ENCODE measurements at regions not wholly inside any gene's neighbourhood (a gene's known extent, or its start where the extent isn't known, plus 50 kb on each side); places are given as distances from the start of the nearest gene placed in this dataset.

GRCh38 chr6:54646951-54647664 lies 199.5 kb upstream of the FAM83B start:
- no peaks in the 10 kb centered on the region for H3K36me3 ChIP-seq (ENCODE audit: insufficient read depth, low read depth, low read length)
- no peak overlapping the region for H3K9ac ChIP-seq (ENCODE audit: low read depth, low read length)
- H3K4me1 ChIP-seq (ENCODE audit: insufficient read depth, low read length): no peaks in the 10 kb centered on the region
- no peaks in the 10 kb centered on the region for H3K27me3 ChIP-seq (ENCODE audit: insufficient read depth, low read length)
- H3K4me3 ChIP-seq (ENCODE audit: low read length): no peak overlapping the region
- H3K27ac ChIP-seq (ENCODE audit: low read length): no peak overlapping the region
- H3K9me3 ChIP-seq (ENCODE audit: insufficient read depth, low read depth, low read length): no peaks in the 10 kb centered on the region

GRCh38 chr6:54654381-54654780 lies 192.2 kb upstream of the FAM83B start:
- H3K36me3 ChIP-seq (ENCODE audit: insufficient read depth, low read depth, low read length): no peaks in the 10 kb centered on the region
- no peak overlapping the region for H3K27ac ChIP-seq (ENCODE audit: low read length)
- H3K9ac ChIP-seq (ENCODE audit: low read depth, low read length): no peak overlapping the region
- no peak overlapping the region for H3K4me3 ChIP-seq (ENCODE audit: low read length)
- H3K27me3 ChIP-seq (ENCODE audit: insufficient read depth, low read length): no peaks in the 10 kb centered on the region
- no peaks in the 10 kb centered on the region for H3K9me3 ChIP-seq (ENCODE audit: insufficient read depth, low read depth, low read length)
- no peaks in the 10 kb centered on the region for H3K4me1 ChIP-seq (ENCODE audit: insufficient read depth, low read length)

GRCh38 chr6:54655162-54655561 lies 191.4 kb upstream of the FAM83B start:
- Histone ChIP-seq H3K27ac (ENCODE audit: low read length) (no peak overlapping the region), H3K4me1 (ENCODE audit: insufficient read depth, low read length) (no peaks in the 10 kb centered on the region), H3K27me3 (ENCODE audit: insufficient read depth, low read length) (no peaks in the 10 kb centered on the region), H3K36me3 (ENCODE audit: insufficient read depth, low read depth, low read length) (no peaks in the 10 kb centered on the region), H3K9me3 (ENCODE audit: insufficient read depth, low read depth, low read length) (no peaks in the 10 kb centered on the region), H3K9ac (ENCODE audit: low read depth, low read length) (no peak overlapping the region), H3K4me3 (ENCODE audit: low read length) (no peak overlapping the region)

- no peaks in the 10 kb centered on the region for H3K36me3 ChIP-seq (ENCODE audit: insufficient read depth, low read depth, low read length)
- no peak overlapping the region for H3K4me3 ChIP-seq (ENCODE audit: low read length)
- H3K27me3 ChIP-seq (ENCODE audit: insufficient read depth, low read length): no peaks in the 10 kb centered on the region
- no peaks in the 10 kb centered on the region for H3K4me1 ChIP-seq (ENCODE audit: insufficient read depth, low read length)
- H3K9me3 ChIP-seq (ENCODE audit: insufficient read depth, low read depth, low read length): peaks cover 17% of the 10 kb centered on the region
- no peak overlapping the region for H3K9ac ChIP-seq (ENCODE audit: low read depth, low read length)
- H3K27ac ChIP-seq (ENCODE audit: low read length): no peak overlapping the region
Observed at GRCh38 chr6:54665278-54665677, 181.3 kb upstream of the FAM83B start.

GRCh38 chr6:54680531-54680930 lies 166.0 kb upstream of the FAM83B start:
- H3K4me3 ChIP-seq (ENCODE audit: low read length): no peak overlapping the region
- H3K27me3 ChIP-seq (ENCODE audit: insufficient read depth, low read length): peaks cover 4% of the 10 kb centered on the region; the same call in 1 of the 2 replicates
- H3K36me3 ChIP-seq (ENCODE audit: insufficient read depth, low read depth, low read length): no peaks in the 10 kb centered on the region
- H3K9ac ChIP-seq (ENCODE audit: low read depth, low read length): no peak overlapping the region
- no peaks in the 10 kb centered on the region for H3K4me1 ChIP-seq (ENCODE audit: insufficient read depth, low read length)
- no peaks in the 10 kb centered on the region for H3K9me3 ChIP-seq (ENCODE audit: insufficient read depth, low read depth, low read length)
- no peak overlapping the region for H3K27ac ChIP-seq (ENCODE audit: low read length)

- Histone ChIP-seq H3K4me3 (ENCODE audit: low read length) (no peak overlapping the region), H3K27ac (ENCODE audit: low read length) (no peak overlapping the region), H3K27me3 (ENCODE audit: insufficient read depth, low read length) (peaks cover 11% of the 10 kb centered on the region), H3K4me1 (ENCODE audit: insufficient read depth, low read length) (no peaks in the 10 kb centered on the region), H3K36me3 (ENCODE audit: insufficient read depth, low read depth, low read length) (no peaks in the 10 kb centered on the region), H3K9me3 (ENCODE audit: insufficient read depth, low read depth, low read length) (no peaks in the 10 kb centered on the region), H3K9ac (ENCODE audit: low read depth, low read length) (no peak overlapping the region)
Observed at GRCh38 chr6:54681267-54681666, 165.3 kb upstream of the FAM83B start.

- H3K9me3 ChIP-seq (ENCODE audit: insufficient read depth, low read depth, low read length): no peaks in the 10 kb centered on the region
- no peak overlapping the region for H3K27ac ChIP-seq (ENCODE audit: low read length)
- H3K4me1 ChIP-seq (ENCODE audit: insufficient read depth, low read length): no peaks in the 10 kb centered on the region
- H3K36me3 ChIP-seq (ENCODE audit: insufficient read depth, low read depth, low read length): no peaks in the 10 kb centered on the region
- no peak overlapping the region for H3K4me3 ChIP-seq (ENCODE audit: low read length)
- no peak overlapping the region for H3K9ac ChIP-seq (ENCODE audit: low read depth, low read length)
- peaks cover 18% of the 10 kb centered on the region for H3K27me3 ChIP-seq (ENCODE audit: insufficient read depth, low read length)
Observed at GRCh38 chr6:54681987-54682386, 164.6 kb upstream of the FAM83B start.

GRCh38 chr6:54689620-54690019 lies 157.0 kb upstream of the FAM83B start:
- Histone ChIP-seq H3K9me3 (ENCODE audit: insufficient read depth, low read depth, low read length) (no peaks in the 10 kb centered on the region), H3K27me3 (ENCODE audit: insufficient read depth, low read length) (peaks cover 74% of the 10 kb centered on the region), H3K4me3 (ENCODE audit: low read length) (0 out of 2 replicates have a peak overlapping the region, but pooled peaks have one; percentile 9), H3K9ac (ENCODE audit: low read depth, low read length) (no peak overlapping the region), H3K27ac (ENCODE audit: low read length) (no peak overlapping the region), H3K36me3 (ENCODE audit: insufficient read depth, low read depth, low read length) (no peaks in the 10 kb centered on the region), H3K4me1 (ENCODE audit: insufficient read depth, low read length) (no peaks in the 10 kb centered on the region)

- Histone ChIP-seq H3K27ac (ENCODE audit: low read length) (no peak overlapping the region), H3K4me1 (ENCODE audit: insufficient read depth, low read length) (no peaks in the 10 kb centered on the region), H3K9ac (ENCODE audit: low read depth, low read length) (no peak overlapping the region), H3K36me3 (ENCODE audit: insufficient read depth, low read depth, low read length) (no peaks in the 10 kb centered on the region), H3K9me3 (ENCODE audit: insufficient read depth, low read depth, low read length) (no peaks in the 10 kb centered on the region), H3K4me3 (ENCODE audit: low read length) (no peak overlapping the region), H3K27me3 (ENCODE audit: insufficient read depth, low read length) (peaks cover 70% of the 10 kb centered on the region)
Observed at GRCh38 chr6:54690596-54690995, 156.0 kb upstream of the FAM83B start.

GRCh38 chr6:54694928-54695532 lies 151.5 kb upstream of the FAM83B start:
- Histone ChIP-seq H3K9ac (ENCODE audit: low read depth, low read length) (no peak overlapping the region), H3K27ac (ENCODE audit: low read length) (no peak overlapping the region), H3K27me3 (ENCODE audit: insufficient read depth, low read length) (peaks cover 25% of the 10 kb centered on the region), H3K9me3 (ENCODE audit: insufficient read depth, low read depth, low read length) (no peaks in the 10 kb centered on the region), H3K36me3 (ENCODE audit: insufficient read depth, low read depth, low read length) (no peaks in the 10 kb centered on the region), H3K4me3 (ENCODE audit: low read length) (no peak overlapping the region), H3K4me1 (ENCODE audit: insufficient read depth, low read length) (peaks cover 9% of the 10 kb centered on the region)

- Histone ChIP-seq H3K36me3 (ENCODE audit: insufficient read depth, low read depth, low read length) (no peaks in the 10 kb centered on the region), H3K9ac (ENCODE audit: low read depth, low read length) (no peak overlapping the region), H3K27me3 (ENCODE audit: insufficient read depth, low read length) (peaks cover 18% of the 10 kb centered on the region), H3K27ac (ENCODE audit: low read length) (no peak overlapping the region), H3K9me3 (ENCODE audit: insufficient read depth, low read depth, low read length) (no peaks in the 10 kb centered on the region), H3K4me1 (ENCODE audit: insufficient read depth, low read length) (peaks cover 9% of the 10 kb centered on the region), H3K4me3 (ENCODE audit: low read length) (no peak overlapping the region)
Observed at GRCh38 chr6:54695815-54696214, 150.8 kb upstream of the FAM83B start.

GRCh38 chr6:54697424-54697823 lies 149.1 kb upstream of the FAM83B start:
- peaks cover 9% of the 10 kb centered on the region for H3K4me1 ChIP-seq (ENCODE audit: insufficient read depth, low read length)
- no peaks in the 10 kb centered on the region for H3K36me3 ChIP-seq (ENCODE audit: insufficient read depth, low read depth, low read length)
- no peaks in the 10 kb centered on the region for H3K9me3 ChIP-seq (ENCODE audit: insufficient read depth, low read depth, low read length)
- H3K27me3 ChIP-seq (ENCODE audit: insufficient read depth, low read length): peaks cover 3% of the 10 kb centered on the region
- no peak overlapping the region for H3K4me3 ChIP-seq (ENCODE audit: low read length)
- no peak overlapping the region for H3K27ac ChIP-seq (ENCODE audit: low read length)
- no peak overlapping the region for H3K9ac ChIP-seq (ENCODE audit: low read depth, low read length)
